PFSK-1 (cell line): ENCODE measurements at regions not wholly inside any gene's neighbourhood (a gene's known extent, or its start where the extent isn't known, plus 50 kb on each side); places are given as distances from the start of the nearest gene placed in this dataset.

Experiments used
- FOXP2 ChIP-seq: optimal IDR thresholded peaks from 2 replicates; pipeline ENCODE3; 2011; ENCODE audit warnings: borderline replicate concordance, control low read depth, inconsistent platforms; ENCODE audit not compliant: insufficient read depth; ENCODE audit errors: extremely low read length, extremely low read depth
- POLR2AphosphoS5 ChIP-seq: IDR thresholded peaks from 2 replicates; pipeline ENCODE4 v1.6.1; 2012; ENCODE audit warnings: low read depth, mild to moderate bottlenecking, control low read depth, low read length, moderate library complexity
- REST ChIP-seq, 2 experiments: IDR thresholded peaks; 2 replicates each; pipeline versions ENCODE4 v1.6.1 to v1.8.0; 2011 to 2012; ENCODE audit warnings: low read depth in 2 of 2, low read length in 2 of 2, control low read depth in 1 of 2, inconsistent platforms in 1 of 2, mild to moderate bottlenecking in 1 of 2, moderate library complexity in 1 of 2; ENCODE audit not compliant: insufficient read depth in 1 of 2
- SIN3A ChIP-seq: IDR thresholded peaks from 2 replicates; pipeline ENCODE4 v1.6.1; 2012; ENCODE audit warnings: mild to moderate bottlenecking, low read length, moderate library complexity, borderline replicate concordance; ENCODE audit not compliant: insufficient read depth
- TAF1 ChIP-seq: IDR thresholded peaks from 2 replicates; pipeline ENCODE4 v1.6.1; 2012; ENCODE audit warnings: low read length, control low read depth, borderline replicate concordance; ENCODE audit not compliant: insufficient read depth

DNA sequence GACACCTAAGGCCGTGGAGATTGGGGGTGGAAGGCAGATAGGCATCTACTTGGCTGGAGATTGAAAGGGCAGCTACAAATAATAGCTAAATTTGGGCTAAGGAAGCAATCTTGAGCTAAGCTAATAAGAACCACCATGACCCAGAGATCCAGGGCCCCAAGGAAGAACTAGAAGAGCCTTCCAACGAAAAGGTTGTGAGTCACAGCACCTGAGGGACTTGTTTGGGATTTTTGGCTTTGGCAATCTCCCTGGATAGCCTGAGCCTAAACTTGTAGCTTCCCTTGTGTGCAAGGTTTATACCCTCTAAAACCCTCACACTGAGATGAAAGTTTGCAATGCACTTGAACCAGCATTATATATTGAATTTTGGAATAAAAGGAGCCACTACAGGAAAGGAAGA lies 364.0 kb upstream of the IL12A start:
- TF ChIP-seq TAF1 (no peak), POLR2AphosphoS5 (no peak), REST (IDR thresholded peaks at IDR 0.05; ENCODE audit: insufficient read depth in 1 of 2, low read depth in 2 of 2, low read length in 2 of 2) (no peak), SIN3A (no peak), FOXP2 (no peak)

DNA sequence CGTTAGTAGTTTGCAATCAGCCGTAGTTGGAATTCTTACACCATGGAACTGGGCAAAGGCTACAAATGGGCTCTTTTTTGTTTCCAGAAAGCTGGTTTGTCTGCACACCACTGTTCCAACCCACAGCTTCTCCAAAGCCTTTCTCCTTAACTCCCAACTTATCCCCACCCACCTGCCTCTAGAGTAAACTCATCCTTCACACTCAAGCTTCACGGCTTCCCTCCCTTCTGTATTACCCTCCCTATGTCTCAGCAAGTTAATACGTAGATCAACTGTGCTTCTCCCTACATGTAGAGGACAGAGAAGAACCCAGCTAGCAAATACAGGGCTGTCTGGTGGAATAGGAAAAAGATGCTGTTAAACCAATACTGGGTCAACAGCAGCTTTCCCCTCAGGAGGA lies 363.0 kb upstream of the IL12A start:
- TF ChIP-seq POLR2AphosphoS5 (no peak), REST (IDR thresholded peaks at IDR 0.05; ENCODE audit: insufficient read depth in 1 of 2, low read depth in 2 of 2, low read length in 2 of 2) (no peak), FOXP2 (no peak), TAF1 (no peak), SIN3A (no peak)

GRCh38 chr3:159626598-159626997 lies 362.0 kb upstream of the IL12A start:
- no peak for TF ChIP-seq REST (IDR thresholded peaks at IDR 0.05; ENCODE audit: insufficient read depth in 1 of 2, low read depth in 2 of 2, low read length in 2 of 2)
- TF ChIP-seq POLR2AphosphoS5, result no peak
- TF ChIP-seq SIN3A, result no peak
- no peak for TF ChIP-seq FOXP2
- no peak for TF ChIP-seq TAF1

DNA sequence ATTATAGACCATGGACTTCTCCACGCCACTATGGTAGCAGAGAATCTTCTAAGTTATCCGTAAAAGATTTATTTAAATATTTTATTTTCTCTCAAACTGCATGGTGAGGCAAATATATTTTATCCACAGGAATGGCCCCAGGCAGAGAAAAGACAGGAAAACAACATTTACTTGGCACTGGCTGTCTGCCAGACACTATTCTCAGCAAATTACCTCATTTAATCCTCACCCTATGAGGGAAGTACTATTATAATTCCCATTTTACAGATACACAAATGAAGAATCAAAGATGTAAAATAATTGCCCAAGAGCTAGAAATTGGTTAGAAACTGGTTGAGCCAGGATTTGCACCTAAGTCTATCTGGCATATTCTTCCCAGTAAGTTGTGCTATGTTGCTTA lies 361.4 kb upstream of the IL12A start:
- no peak for TF ChIP-seq REST (IDR thresholded peaks at IDR 0.05; ENCODE audit: insufficient read depth in 1 of 2, low read depth in 2 of 2, low read length in 2 of 2)
- TF ChIP-seq POLR2AphosphoS5, result no peak
- TF ChIP-seq FOXP2, result no peak
- no peak for TF ChIP-seq SIN3A
- TF ChIP-seq TAF1, result no peak

DNA sequence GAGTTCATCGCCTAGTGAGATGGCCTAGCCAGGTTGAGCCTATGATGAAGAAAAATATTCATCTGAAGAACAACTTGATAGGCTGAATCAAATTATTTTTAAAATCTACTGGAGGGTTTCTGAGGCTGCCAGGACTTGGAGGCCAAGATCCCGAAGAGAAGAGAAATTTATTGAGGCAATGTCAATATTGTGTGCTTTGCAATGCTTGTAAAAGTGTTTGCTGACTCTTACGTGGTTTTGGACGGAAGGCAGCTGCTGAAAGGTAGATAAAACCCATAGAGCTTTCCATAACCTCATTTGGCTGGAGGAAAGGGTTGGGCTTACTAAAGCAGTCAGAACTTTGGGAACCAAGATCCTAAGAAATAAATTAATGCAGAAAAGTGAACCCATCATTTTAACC lies 361.0 kb upstream of the IL12A start:
- TF ChIP-seq SIN3A, result no peak
- TF ChIP-seq REST (IDR thresholded peaks at IDR 0.05; ENCODE audit: insufficient read depth in 1 of 2, low read depth in 2 of 2, low read length in 2 of 2), result no peak
- no peak for TF ChIP-seq FOXP2
- TF ChIP-seq POLR2AphosphoS5, result no peak
- TF ChIP-seq TAF1, result no peak
